Neural progenitor cell (in vitro differentiated cells): ENCODE measurements at regions not wholly inside any gene's neighbourhood (a gene's known extent, or its start where the extent isn't known, plus 50 kb on each side); places are given as distances from the start of the nearest gene placed in this dataset.

ENCODE experiments used
- DNase-seq: peaks from one replicate; pipeline ENCODE4 v3.0.0-alpha.2; 2016; ENCODE audit warnings: low spot score
- H2AFZ ChIP-seq: fragments of 200-600 bp; sonication (generic); replicated peaks from 2 replicates; pipeline ENCODE4 v1.6.1; 2016; ENCODE audit warnings: antibody characterized with exemption
- H3F3A ChIP-seq: fragments of 200-600 bp; sonication (generic); 2 replicates; pipeline ENCODE4 v1.6.1; 2016; ENCODE audit warnings: antibody characterized with exemption, low read depth
- H3K27ac ChIP-seq: fragments of 200-600 bp; sonication (generic); 2 replicates; pipeline ENCODE4 v1.5.1; 2016; ENCODE audit warnings: mild to moderate bottlenecking
- H3K27me3 ChIP-seq: fragments of 200-600 bp; sonication (generic); 2 replicates; pipeline ENCODE4 v1.6.1; 2016; ENCODE audit warnings: mild to moderate bottlenecking, moderate library complexity
- H3K36me3 ChIP-seq: fragments of 200-600 bp; sonication (generic); 2 replicates; pipeline ENCODE4 v1.5.1; 2016
- H3K4me1 ChIP-seq: fragments of 200-600 bp; sonication (generic); 2 replicates; pipeline ENCODE4 v1.6.1; 2016; ENCODE audit warnings: mixed run types
- H3K4me2 ChIP-seq: fragments of 200-600 bp; sonication (generic); 2 replicates; pipeline ENCODE4 v1.6.1; 2016
- H3K4me3 ChIP-seq: fragments of 200-600 bp; sonication (generic); 2 replicates; pipeline ENCODE4 v1.5.1; 2016
- H3K79me2 ChIP-seq: fragments of 200-600 bp; sonication (generic); 2 replicates; pipeline ENCODE4 v1.6.1; 2016; ENCODE audit warnings: low read depth
- H3K9ac ChIP-seq: fragments of 200-600 bp; sonication (generic); 2 replicates; pipeline ENCODE4 v1.6.1; 2016
- H3K9me3 ChIP-seq: fragments of 200-600 bp; sonication (generic); 2 replicates; pipeline ENCODE4 v1.5.1; 2016; ENCODE audit warnings: low read depth
- H4K20me1 ChIP-seq: fragments of 200-600 bp; sonication (generic); 2 replicates; pipeline ENCODE4 v1.6.1; 2016; ENCODE audit warnings: low read depth
- H3K27ac Mint-ChIP-seq: 3 replicates; pipeline ENCODE4 v1.8.0; 2021; ENCODE audit warnings: mixed read lengths
- H3K27me3 Mint-ChIP-seq: 2 replicates; pipeline ENCODE4 v1.8.0; 2022; ENCODE audit warnings: low read depth, mild to moderate bottlenecking, inconsistent platforms, moderate library complexity, mixed read lengths; ENCODE audit not compliant: insufficient read depth
- H3K36me3 Mint-ChIP-seq: 3 replicates; pipeline ENCODE4 v1.8.0; 2021; ENCODE audit warnings: mixed read lengths
- H3K4me1 Mint-ChIP-seq: 3 replicates; pipeline ENCODE4 v1.8.0; 2021; ENCODE audit warnings: mixed read lengths
- H3K4me3 Mint-ChIP-seq: 3 replicates; pipeline ENCODE4 v1.8.0; 2021; ENCODE audit warnings: mild to moderate bottlenecking, moderate library complexity, mixed read lengths
- H3K9me3 Mint-ChIP-seq: 3 replicates; pipeline ENCODE4 v1.8.0; 2020; ENCODE audit warnings: mixed read lengths
- EZH2 ChIP-seq: fragments of 200-600 bp; sonication (generic); IDR thresholded peaks from 2 replicates; pipeline ENCODE4 v1.6.1; 2017; ENCODE audit warnings: antibody characterized with exemption, mild to moderate bottlenecking, moderate library complexity
- EZH2phosphoT487 ChIP-seq: fragments of 200-600 bp; sonication (generic); IDR thresholded peaks from 2 replicates; pipeline ENCODE4 v1.6.1; 2017; ENCODE audit warnings: antibody characterized with exemption
- TF ChIP-seq, protein P1 (sequence below): fragments of 200-600 bp; sonication (generic); IDR thresholded peaks from 2 replicates; pipeline ENCODE4 v1.5.1; 2017; ENCODE audit warnings: antibody characterized with exemption, mild to moderate bottlenecking

- no peaks in the 10 kb centered on the region for H3K27me3 Mint-ChIP-seq
These were observed 472.2 kb downstream of the ARL4A start for GRCh38 chr7:13159467-13160184.

GRCh38 chr7:13161125-13161524 lies 473.7 kb downstream of the ARL4A start:
- no peak overlapping the region for H2AFZ ChIP-seq
- H3K4me1 ChIP-seq = peaks cover 4% of the 10 kb centered on the region
- no peak for TF ChIP-seq EZH2
- no peak for TF ChIP-seq EZH2phosphoT487
- TF ChIP-seq, protein P1, sequence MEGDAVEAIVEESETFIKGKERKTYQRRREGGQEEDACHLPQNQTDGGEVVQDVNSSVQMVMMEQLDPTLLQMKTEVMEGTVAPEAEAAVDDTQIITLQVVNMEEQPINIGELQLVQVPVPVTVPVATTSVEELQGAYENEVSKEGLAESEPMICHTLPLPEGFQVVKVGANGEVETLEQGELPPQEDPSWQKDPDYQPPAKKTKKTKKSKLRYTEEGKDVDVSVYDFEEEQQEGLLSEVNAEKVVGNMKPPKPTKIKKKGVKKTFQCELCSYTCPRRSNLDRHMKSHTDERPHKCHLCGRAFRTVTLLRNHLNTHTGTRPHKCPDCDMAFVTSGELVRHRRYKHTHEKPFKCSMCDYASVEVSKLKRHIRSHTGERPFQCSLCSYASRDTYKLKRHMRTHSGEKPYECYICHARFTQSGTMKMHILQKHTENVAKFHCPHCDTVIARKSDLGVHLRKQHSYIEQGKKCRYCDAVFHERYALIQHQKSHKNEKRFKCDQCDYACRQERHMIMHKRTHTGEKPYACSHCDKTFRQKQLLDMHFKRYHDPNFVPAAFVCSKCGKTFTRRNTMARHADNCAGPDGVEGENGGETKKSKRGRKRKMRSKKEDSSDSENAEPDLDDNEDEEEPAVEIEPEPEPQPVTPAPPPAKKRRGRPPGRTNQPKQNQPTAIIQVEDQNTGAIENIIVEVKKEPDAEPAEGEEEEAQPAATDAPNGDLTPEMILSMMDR = no peak
- Mint-ChIP-seq H3K4me3 (no peak overlapping the region), H3K36me3 (no peaks in the 10 kb centered on the region), H3K4me1 (peaks cover 31% of the 10 kb centered on the region), H3K27me3 (no peaks in the 10 kb centered on the region), H3K9me3 (no peaks in the 10 kb centered on the region), H3K27ac (no peak overlapping the region)
- H3K79me2 ChIP-seq = no peaks in the 10 kb centered on the region
- H4K20me1 ChIP-seq = no peaks in the 10 kb centered on the region
- H3K9ac ChIP-seq = no peak overlapping the region
- no peak overlapping the region for H3K27ac ChIP-seq
- no peaks in the 10 kb centered on the region for H3F3A ChIP-seq
- H3K9me3 ChIP-seq = no peaks in the 10 kb centered on the region
- H3K4me3 ChIP-seq = no peak overlapping the region
- H3K4me2 ChIP-seq = no peak overlapping the region
- no peaks in the 10 kb centered on the region for H3K27me3 ChIP-seq
- DNase-seq = no peak
- no peaks in the 10 kb centered on the region for H3K36me3 ChIP-seq

More at GRCh38 chr7:13159467-13160184, 472.2 kb downstream of the ARL4A start:
- Mint-ChIP-seq H3K4me1 (peaks cover 17% of the 10 kb centered on the region), H3K9me3 (no peaks in the 10 kb centered on the region), H3K36me3 (peaks cover 1% of the 10 kb centered on the region), H3K27ac (no peak overlapping the region), H3K4me3 (no peak overlapping the region)
- H4K20me1 ChIP-seq = no peaks in the 10 kb centered on the region
- H3K4me2 ChIP-seq = no peak overlapping the region
- no peak overlapping the region for H3K4me3 ChIP-seq
- no peak overlapping the region for H3K9ac ChIP-seq
- no peaks in the 10 kb centered on the region for H3K36me3 ChIP-seq
- H3F3A ChIP-seq = no peaks in the 10 kb centered on the region
- H3K27me3 ChIP-seq = no peaks in the 10 kb centered on the region
- H2AFZ ChIP-seq = no peak overlapping the region
- no peak for DNase-seq
- H3K27ac ChIP-seq = no peak overlapping the region
- no peak for TF ChIP-seq EZH2
- TF ChIP-seq, protein P1 = no peak
- TF ChIP-seq EZH2phosphoT487 = no peak
- no peaks in the 10 kb centered on the region for H3K79me2 ChIP-seq
- no peaks in the 10 kb centered on the region for H3K4me1 ChIP-seq
- no peaks in the 10 kb centered on the region for H3K9me3 ChIP-seq

DNA sequence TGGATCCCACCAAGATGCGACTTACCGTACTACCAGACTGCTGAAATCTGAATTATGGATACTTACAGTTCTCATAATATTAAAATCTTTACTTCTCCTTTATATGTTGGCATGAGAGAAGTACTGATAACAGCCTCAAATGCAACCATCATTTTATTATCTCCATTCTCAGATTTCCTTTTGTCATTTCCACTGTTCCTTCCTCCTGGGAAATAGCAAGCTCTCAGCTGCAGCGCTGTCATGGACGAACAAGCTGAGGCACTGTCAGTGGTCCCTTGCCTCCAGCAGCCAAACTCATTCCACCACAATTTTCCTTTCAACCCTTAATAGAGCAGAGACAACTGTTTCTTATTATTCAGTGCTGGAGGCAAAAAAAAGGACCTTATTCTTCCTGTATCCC lies 478.4 kb downstream of the ARL4A start:
- Histone ChIP-seq H3K27me3 (no peaks in the 10 kb centered on the region), H3K9ac (no peak overlapping the region), H3K4me1 (peaks cover 4% of the 10 kb centered on the region), H3K27ac (no peak overlapping the region), H3K4me2 (no peak overlapping the region), H3K79me2 (no peaks in the 10 kb centered on the region), H3K4me3 (no peak overlapping the region), H2AFZ (peak overlapping the region; percentile 53), H3F3A (no peaks in the 10 kb centered on the region), H3K36me3 (no peaks in the 10 kb centered on the region), H4K20me1 (no peaks in the 10 kb centered on the region), H3K9me3 (no peaks in the 10 kb centered on the region)
- peak; percentile 13 for DNase-seq
- Mint-ChIP-seq H3K27ac (peak overlapping the region; percentile 84), H3K4me3 (no peak overlapping the region), H3K27me3 (no peaks in the 10 kb centered on the region), H3K4me1 (peaks cover 21% of the 10 kb centered on the region), H3K9me3 (peaks cover 8% of the 10 kb centered on the region), H3K36me3 (peaks cover 7% of the 10 kb centered on the region)
- TF ChIP-seq EZH2phosphoT487 (no peak), EZH2 (no peak)
- TF ChIP-seq, protein P1 = no peak
